ENCODE measurements at regions not wholly inside any gene's neighbourhood (a gene's known extent, or its start where the extent isn't known, plus 50 kb on each side); places are given as distances from the start of the nearest gene placed in this dataset.

- TF ChIP-seq REST (IDR thresholded peaks at IDR 0.05; ENCODE audit: insufficient read depth in 1 of 2, low read depth in 2 of 2, low read length in 2 of 2) (no peak), TAF1 (IDR thresholded peaks at IDR 0.05; ENCODE audit: borderline replicate concordance, insufficient read depth, low read length) (no peak)
Measured at GRCh38 chr17:73703192-73703591, 58.9 kb upstream of the SDK2 start.

All from PFSK-1 (cell line).